HG02759 (cell line): ENCODE measurements at regions not wholly inside any gene's neighbourhood (a gene's known extent, or its start where the extent isn't known, plus 50 kb on each side); places are given as distances from the start of the nearest gene placed in this dataset.

Source experiments
- ATAC-seq: cut with Tn5 transposase; IDR thresholded peaks from one replicate; pipeline ENCODE4 v1.9.1; 2021; ENCODE audit warnings: mild to moderate bottlenecking, moderate library complexity; ENCODE audit not compliant: unreplicated experiment

- ATAC-seq: no peak
Observed at GRCh38 chr6:14674867-14675648, 557.5 kb downstream of the CD83 start.

DNA sequence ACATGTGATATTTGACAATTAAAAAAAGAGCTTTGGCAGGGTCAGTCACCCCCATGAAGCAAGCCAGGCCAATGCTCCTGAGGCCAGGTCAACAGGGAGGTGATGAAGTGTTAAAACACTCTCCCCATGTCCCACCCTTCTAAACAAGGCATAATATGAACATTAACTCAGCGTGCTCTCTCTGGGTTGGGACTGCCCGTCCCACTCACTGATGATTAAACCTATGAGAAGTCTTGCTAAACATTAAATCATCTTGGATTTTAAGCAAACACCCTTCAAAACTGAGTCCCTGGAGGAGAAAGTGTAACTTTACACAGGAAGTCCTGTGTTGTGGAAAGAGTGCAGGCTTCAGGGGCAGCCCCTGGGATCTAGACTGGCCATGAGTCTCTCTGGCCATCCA lies 558.5 kb downstream of the CD83 start:
- no peak for ATAC-seq

DNA sequence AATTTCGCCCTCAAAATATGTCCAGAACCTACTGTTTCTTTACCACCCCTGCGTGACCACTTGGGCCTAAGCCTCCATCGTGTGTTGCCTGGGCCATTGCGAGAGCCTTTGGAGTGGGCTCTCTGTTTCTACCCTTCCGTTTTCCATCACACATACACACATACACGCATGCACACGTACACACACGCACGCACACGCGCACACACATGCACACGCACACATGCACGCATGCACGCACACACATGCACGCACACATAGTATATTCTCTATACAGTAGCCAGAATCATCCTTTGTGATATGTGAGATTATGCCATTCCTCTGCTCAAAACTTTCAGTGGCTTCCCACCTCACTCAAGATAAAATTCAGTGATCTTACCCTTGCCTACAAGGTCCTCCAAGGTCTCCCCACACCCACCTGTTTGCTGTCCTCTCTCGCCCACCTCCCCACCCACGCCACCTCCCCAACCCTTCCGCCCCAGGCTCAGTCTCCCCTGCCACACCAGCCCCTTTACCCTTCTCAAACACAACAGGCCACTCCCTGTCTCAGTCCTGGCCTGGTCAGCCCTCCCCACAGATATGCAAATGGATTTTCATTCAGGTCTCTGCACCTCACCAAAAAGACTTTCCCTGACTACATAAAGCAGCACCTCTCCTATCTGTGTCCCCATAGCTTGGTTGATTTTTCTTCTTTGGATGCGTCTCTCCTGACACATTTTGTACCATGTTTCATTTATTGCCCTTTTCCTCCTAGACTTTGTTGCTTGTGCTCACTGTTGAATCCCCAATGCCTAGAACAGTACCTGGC lies 559.6 kb downstream of the CD83 start:
- no peak for ATAC-seq

GRCh38 chr6:14681699-14682487 lies 564.0 kb upstream of the JARID2 start:
- no peak for ATAC-seq

DNA sequence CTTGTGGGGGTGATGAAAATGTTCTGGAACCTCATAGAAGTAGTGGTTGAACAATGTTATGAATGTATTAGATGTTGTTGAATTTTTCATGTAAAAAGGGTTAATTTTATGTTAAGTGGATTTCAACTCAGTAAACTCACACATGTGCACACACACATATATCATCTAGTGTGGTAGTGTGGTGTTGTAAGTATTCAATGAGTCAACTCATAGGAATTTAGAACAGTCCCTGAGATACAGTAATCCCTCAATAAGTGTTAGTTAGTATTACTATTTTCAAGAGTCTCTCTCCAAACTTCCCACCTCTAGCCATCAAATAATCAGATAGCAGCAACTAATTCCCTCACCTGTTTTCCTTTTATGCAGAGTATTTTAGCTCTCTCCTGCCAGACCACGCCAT lies 563.1 kb upstream of the JARID2 start:
- no peak for ATAC-seq

GRCh38 chr6:14689639-14690038 lies 556.2 kb upstream of the JARID2 start:
- ATAC-seq: no peak

GRCh38 chr6:14690120-14691056 lies 555.5 kb upstream of the JARID2 start:
- no peak for ATAC-seq

- ATAC-seq: no peak
Observed at GRCh38 chr6:14692208-14692607, 553.7 kb upstream of the JARID2 start.

DNA sequence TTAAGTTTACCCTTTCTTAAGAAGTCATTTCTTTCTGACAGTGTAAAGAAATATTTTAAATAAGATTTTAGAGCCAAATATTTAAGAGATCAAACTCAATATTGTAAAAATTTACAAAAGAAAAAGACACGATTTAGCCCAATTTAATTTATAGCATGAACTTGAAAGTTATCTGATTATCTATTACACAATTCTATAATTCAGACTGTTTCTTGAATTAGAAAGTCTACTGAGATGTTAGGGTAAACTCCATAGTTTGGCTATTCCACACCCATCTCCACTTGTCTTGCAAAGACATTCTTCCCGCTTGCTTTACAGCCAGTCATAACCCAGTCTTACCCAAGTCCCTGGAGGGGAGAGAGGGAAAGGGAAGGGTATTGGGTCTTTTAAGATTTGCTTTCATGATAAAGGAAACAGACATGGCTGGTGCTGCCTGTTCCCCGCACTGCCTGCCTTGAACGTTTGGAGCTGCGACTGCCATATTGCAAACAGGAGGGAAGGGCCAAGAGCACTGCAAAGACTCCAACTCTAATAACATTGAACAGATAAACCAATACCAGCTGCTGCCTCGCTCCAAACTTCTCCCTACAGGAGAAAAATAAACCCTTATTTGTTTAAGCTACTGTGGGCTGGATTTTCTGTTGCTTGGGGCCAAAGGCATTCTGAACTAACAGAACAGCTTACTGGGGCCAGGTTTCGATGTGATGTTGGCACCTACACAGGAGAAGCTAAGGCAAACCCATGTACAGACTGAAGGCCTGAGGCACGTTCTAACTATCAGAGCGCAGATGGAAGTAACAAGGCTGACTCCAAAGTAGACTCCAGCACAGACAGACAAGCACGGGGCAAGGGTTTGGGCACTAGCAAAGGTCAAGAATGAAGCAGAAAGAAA lies 552.3 kb upstream of the JARID2 start:
- ATAC-seq: no peak

DNA sequence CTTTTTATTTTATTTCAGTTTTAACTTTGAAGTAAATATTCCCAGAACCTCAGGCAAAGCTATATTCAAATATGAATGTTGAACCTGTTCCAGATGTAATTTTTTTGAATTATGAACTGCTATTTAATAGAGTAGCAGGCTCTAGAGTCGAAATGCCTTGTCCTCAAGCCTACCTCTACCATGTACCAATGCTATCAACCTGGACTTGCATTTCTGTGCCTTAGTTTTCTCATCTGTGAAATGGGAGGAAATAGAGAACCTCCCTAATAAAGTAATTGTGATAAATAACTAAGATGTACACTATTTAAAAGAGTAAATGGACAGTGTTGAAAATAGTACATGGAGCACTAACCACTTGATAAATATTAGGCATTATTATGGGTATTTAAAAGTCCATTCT lies 551.6 kb upstream of the JARID2 start:
- ATAC-seq: no peak

- no peak for ATAC-seq
Observed at GRCh38 chr6:14695579-14695978, 550.3 kb upstream of the JARID2 start.

GRCh38 chr6:14696367-14696766 lies 549.5 kb upstream of the JARID2 start:
- no peak for ATAC-seq

GRCh38 chr6:14697427-14697826 lies 548.4 kb upstream of the JARID2 start:
- no peak for ATAC-seq

GRCh38 chr6:14699803-14700601 lies 545.9 kb upstream of the JARID2 start:
- no peak for ATAC-seq

DNA sequence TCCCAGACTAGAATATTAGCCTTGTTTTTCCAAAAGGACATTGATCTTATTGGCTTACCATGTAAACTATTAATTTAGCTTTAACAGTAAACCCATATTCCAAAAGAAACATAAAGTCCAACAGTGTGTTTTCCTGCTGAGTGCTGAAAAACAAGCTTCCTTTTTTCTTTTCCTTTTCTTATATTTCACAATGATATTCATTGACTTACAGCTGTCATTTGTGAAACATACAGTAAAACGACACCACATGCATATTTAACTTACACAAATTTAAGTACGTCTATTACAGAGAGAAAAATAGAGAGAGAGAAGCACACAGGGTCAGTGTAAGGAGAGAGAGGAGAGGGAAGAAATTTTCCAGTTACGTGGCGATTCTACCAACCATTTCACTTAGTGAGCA lies 543.9 kb upstream of the JARID2 start:
- ATAC-seq: no peak

DNA sequence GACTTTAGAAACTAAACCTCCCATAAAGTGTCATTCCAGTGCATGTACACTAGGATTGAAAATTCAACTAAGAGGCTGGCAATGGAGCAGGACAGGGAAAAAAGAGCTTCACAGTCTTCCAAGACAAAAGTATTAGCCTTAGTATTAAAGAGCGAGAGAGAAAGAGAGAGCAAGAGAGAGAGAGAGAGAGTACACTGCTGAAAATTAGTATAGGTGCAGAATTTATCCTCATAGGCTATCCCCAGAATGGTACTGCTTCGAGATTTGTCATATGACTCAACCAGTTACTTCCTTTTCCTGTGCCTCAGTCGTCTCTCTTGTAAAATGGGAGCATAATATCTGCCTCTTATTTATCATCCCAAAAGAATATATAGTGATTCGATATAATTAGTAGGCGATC lies 543.2 kb upstream of the JARID2 start:
- no peak for ATAC-seq

- no peak for ATAC-seq
Observed at GRCh38 chr6:14703586-14703985, 542.3 kb upstream of the JARID2 start.

DNA sequence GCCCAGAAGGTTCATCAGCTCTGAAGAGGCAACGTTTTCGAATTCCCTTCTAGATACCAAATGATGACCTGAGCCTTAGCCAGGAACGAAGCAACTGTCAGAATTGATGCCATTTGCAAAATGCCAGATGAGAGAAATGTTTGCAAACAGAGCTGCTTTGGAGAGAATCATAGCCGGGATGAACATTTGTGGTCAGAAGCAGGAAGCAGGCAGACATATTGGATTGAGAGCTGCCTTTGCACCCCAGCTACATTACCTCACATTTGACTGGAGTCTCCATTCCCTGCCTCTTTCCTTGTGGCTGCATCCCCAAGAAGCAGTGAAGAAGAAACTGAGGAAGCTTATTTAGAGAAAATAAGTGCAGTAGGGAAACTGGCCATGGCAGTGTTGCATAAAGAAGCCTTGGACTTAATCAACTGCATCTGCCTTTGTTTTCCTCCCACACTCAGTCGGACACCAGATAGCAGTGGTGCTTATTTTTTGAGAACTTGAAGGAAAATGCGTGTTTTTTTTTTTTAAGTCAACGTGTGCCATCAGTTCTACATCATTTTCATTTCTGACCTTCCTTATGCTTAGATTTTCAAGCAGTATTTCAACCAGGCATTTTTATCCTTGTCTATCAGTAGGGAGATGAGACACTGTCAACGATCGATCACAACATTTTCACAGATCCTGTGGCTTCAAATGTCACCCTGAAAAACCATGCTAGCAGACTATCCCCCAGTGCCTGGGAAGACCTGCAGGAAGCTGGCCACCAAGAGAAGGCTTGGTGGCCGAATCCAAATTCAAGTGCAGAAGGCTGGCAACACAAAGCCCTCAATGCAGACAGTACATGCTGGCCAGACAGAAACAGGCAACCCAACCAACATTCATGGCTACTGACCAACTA lies 541.2 kb upstream of the JARID2 start:
- ATAC-seq: no peak
